H7 (cell line): ENCODE measurements at regions not wholly inside any gene's neighbourhood (a gene's known extent, or its start where the extent isn't known, plus 50 kb on each side); places are given as distances from the start of the nearest gene placed in this dataset.
"Not testable (repeated sequence)": the region's sequence is repeated elsewhere in the genome, so short reads cannot be mapped to it uniquely, and the experiment has no call there.

Source experiments
- DNase-seq: peaks from one replicate; pipeline ENCODE4 v3.0.0; 2012
- H3K27me3 ChIP-seq: 2 replicates; pipeline ENCODE4 v1.6.0; 2011; ENCODE audit warnings: mild to moderate bottlenecking, low read length; ENCODE audit not compliant: control insufficient read depth, insufficient read depth
- H3K36me3 ChIP-seq: replicated peaks from 2 replicates; pipeline ENCODE4 v1.5.1; 2011; ENCODE audit warnings: low read length; ENCODE audit not compliant: control insufficient read depth, insufficient read depth
- H3K4me3 ChIP-seq: 2 replicates; pipeline ENCODE4 v1.5.1; 2011; ENCODE audit warnings: low read depth, mild to moderate bottlenecking, control low read depth, low read length, moderate library complexity; ENCODE audit not compliant: insufficient read depth

GRCh38 chr15:84360902-84361301 is 125.3 kb downstream of the GOLGA6L4 start:
- H3K36me3 ChIP-seq, H3K4me3 ChIP-seq, H3K27me3 ChIP-seq, DNase-seq: not testable (repeated sequence)

GRCh38 chr15:84384421-84384820 is 148.8 kb downstream of the GOLGA6L4 start:
- H3K36me3 ChIP-seq, DNase-seq, H3K4me3 ChIP-seq, H3K27me3 ChIP-seq: not testable (repeated sequence)

- DNase-seq: no peak
- H3K4me3 ChIP-seq: no peak overlapping the region
- H3K27me3 ChIP-seq: no peaks in the 10 kb centered on the region
- no peaks in the 10 kb centered on the region for H3K36me3 ChIP-seq
Observed at GRCh38 chr15:84387086-84387485, 151.5 kb downstream of the GOLGA6L4 start.

- H3K36me3 ChIP-seq, H3K27me3 ChIP-seq, H3K4me3 ChIP-seq, DNase-seq: not testable (repeated sequence)
Observed at GRCh38 chr15:84388201-84388600, 152.6 kb downstream of the GOLGA6L4 start.

- H3K36me3 ChIP-seq, H3K4me3 ChIP-seq, DNase-seq, H3K27me3 ChIP-seq: not testable (repeated sequence)
Observed at GRCh38 chr15:84388638-84389037, 153.1 kb downstream of the GOLGA6L4 start.

- H3K27me3 ChIP-seq, H3K4me3 ChIP-seq, DNase-seq, H3K36me3 ChIP-seq: not testable (repeated sequence)
Observed at GRCh38 chr15:84390324-84390723, 154.8 kb downstream of the GOLGA6L4 start.

- no peak overlapping the region for H3K4me3 ChIP-seq
- no peaks in the 10 kb centered on the region for H3K36me3 ChIP-seq
- DNase-seq: no peak
- no peaks in the 10 kb centered on the region for H3K27me3 ChIP-seq
Observed at GRCh38 chr15:84391191-84391590, 155.6 kb downstream of the GOLGA6L4 start.

- DNase-seq: peak; percentile 17
- not testable (repeated sequence) for H3K4me3 ChIP-seq, H3K27me3 ChIP-seq, H3K36me3 ChIP-seq
Observed at GRCh38 chr15:84392020-84392419, 156.4 kb downstream of the GOLGA6L4 start.

- H3K36me3 ChIP-seq: not testable (repeated sequence)
- DNase-seq: peak; percentile 13
Observed at GRCh38 chr15:84393386-84393936, 157.9 kb downstream of the GOLGA6L4 start.

GRCh38 chr15:84393966-84394365 is 158.4 kb downstream of the GOLGA6L4 start:
- DNase-seq, H3K36me3 ChIP-seq, H3K27me3 ChIP-seq, H3K4me3 ChIP-seq: not testable (repeated sequence)

More at GRCh38 chr15:84393386-84393936, 157.9 kb downstream of the GOLGA6L4 start:
- H3K4me3 ChIP-seq, H3K27me3 ChIP-seq: not testable (repeated sequence)

- H3K36me3 ChIP-seq, H3K4me3 ChIP-seq, DNase-seq, H3K27me3 ChIP-seq: not testable (repeated sequence)
Observed at GRCh38 chr15:84395384-84395783, 159.8 kb downstream of the GOLGA6L4 start.

- H3K27me3 ChIP-seq, DNase-seq, H3K4me3 ChIP-seq, H3K36me3 ChIP-seq: not testable (repeated sequence)
Observed at GRCh38 chr15:84395881-84396280, 160.3 kb downstream of the GOLGA6L4 start.

- not testable (repeated sequence) for H3K36me3 ChIP-seq, H3K4me3 ChIP-seq, H3K27me3 ChIP-seq, DNase-seq
Observed at GRCh38 chr15:84397066-84397465, 161.5 kb downstream of the GOLGA6L4 start.

- DNase-seq, H3K36me3 ChIP-seq, H3K27me3 ChIP-seq, H3K4me3 ChIP-seq: not testable (repeated sequence)
Observed at GRCh38 chr15:84398087-84398486, 162.5 kb downstream of the GOLGA6L4 start.

GRCh38 chr15:84398763-84399701 is 163.5 kb downstream of the GOLGA6L4 start:
- Histone ChIP-seq H3K4me3 (no peak overlapping the region), H3K36me3 (no peaks in the 10 kb centered on the region), H3K27me3 (no peaks in the 10 kb centered on the region)
- peak; percentile 56 for DNase-seq
